GM21381 (cell line): ENCODE measurements at regions not wholly inside any gene's neighbourhood (a gene's known extent, or its start where the extent isn't known, plus 50 kb on each side); places are given as distances from the start of the nearest gene placed in this dataset.

Experiments
- ATAC-seq: cut with Tn5 transposase; IDR thresholded peaks from one replicate; pipeline ENCODE4 v1.9.1; 2021; ENCODE audit warnings: mild to moderate bottlenecking, moderate library complexity; ENCODE audit not compliant: unreplicated experiment

DNA sequence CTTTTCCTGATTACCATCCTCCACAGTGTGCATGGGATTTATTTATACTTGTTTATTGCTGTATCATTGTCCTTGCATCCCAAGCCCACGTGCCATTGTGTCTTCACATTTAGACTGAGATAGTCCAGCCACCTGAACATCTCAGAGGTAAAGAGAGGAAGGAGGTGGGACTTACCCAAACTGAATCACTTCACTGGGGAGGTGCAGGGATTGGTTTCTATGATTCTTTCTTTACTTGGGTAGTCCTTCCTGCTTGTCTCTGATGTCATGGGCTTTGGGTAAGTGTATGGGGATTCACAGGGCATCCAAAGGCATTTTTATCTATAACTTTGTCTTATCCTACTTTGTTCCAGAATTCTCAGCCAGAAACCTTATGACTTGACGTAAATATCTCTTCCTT lies 141.5 kb upstream of the UMPS start:
- no peak for ATAC-seq

DNA sequence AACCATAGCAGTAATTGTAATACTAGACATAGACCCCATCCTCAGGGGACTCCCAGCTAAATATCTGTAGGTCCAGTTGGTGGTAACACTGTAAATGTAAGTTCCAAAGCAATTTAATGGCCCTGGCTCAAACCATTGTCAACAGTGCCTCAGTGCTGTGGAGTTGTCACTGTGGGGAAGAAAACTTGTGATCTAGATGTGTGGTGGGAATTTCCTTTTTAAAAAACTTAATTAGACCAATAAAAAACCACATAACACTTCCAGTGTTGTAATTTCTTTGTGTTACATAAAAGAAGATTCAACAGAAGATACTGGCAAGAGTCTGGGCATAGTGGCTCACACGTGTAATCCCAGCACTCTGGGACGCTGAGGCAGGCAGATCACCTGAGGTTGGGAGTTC lies 138.6 kb upstream of the UMPS start:
- no peak for ATAC-seq

DNA sequence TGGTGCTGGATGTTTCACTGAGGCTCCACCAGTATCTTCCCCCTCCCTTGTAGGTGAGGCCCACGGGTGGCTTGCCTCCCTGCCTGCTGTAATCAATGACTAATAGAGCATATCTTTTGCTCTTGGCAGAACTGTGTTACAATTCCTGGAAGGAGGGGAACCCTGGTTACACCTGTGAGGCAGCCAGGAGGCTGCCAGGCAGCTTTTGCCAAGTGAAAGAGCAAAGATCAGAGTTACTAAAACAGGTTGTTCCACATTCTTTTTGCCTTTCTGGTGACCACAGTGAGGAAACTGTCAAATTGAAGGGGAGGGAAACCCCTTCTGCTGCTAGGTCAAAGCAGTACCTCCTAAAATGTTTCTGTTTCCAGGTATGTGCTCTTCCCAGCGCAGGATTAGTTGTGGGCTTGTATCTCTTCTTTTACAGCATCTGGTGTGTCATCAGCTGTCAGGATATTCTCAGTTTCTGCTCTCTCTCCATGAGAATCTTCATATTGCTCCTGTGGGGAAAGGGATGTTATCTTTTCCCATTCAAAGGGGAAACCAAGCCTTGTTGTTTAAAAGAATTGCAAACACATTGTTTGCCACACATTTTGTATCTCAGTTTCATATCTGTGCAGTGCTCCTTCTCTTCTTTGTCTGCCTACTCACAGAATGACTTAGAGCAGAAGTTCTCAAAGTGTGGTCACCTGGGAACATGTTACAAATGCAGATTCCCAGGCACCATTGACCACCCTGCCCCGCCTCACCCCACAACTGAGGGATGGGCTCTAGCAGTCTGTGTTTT lies 137.4 kb upstream of the UMPS start:
- peak; percentile 64 for ATAC-seq

DNA sequence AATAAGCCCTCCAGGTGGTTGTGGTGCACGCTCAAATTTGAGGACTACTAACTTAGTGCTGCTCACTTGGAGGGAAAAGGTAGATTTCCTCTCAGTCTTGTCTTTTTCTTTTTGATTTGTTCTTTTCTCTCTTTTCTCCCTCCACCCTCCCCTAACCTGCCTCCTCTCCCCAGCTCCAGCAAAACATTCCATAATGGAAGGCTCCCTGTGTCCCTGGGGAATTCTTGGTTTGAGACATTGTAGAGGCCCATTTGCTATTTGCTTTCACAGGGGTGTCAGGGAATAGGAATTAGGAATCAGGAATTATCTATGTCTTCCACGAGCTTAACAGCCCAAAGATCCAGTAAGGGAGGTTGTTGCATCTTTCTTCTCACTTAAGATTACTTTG lies 136.8 kb upstream of the UMPS start:
- no peak for ATAC-seq

DNA sequence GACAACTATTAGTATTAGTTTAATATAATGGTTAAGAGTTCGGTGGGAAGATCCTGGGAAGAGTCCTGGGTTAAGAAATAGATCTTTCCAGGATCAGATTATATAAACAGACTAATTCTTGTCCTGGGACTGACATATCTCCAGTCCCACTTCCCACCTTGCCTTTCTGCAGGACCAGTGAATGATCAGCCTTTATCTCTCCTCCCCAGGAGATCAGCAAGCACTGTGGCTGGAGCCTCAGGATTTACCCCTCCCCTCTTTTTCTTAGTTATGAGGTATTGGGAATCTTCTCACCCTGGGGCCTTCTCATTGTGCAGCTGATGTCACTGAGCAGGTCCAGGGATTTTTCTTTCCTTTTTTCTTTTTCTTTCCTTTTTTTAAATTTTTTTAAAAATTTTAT lies 135.7 kb upstream of the UMPS start:
- no peak for ATAC-seq

DNA sequence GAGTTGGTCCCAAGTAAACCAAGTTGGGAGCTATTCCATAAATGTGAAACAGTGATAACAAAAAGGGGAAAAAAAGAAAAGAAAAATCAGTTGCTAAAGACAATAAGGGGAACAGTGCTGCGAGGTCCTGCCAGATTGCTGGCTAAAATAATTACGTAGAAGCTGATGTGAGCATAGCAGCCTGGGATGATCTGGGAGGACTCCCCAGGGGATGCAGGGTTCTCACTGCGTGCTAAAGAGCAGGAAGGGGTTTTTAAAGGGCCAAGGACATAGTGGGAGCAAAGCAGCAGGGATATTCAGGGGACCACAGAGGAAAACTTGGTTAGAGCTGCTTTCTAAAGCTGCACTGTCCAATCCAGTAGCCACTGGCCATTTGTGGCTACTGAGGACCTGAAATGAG lies 133.0 kb upstream of the UMPS start:
- no peak for ATAC-seq

DNA sequence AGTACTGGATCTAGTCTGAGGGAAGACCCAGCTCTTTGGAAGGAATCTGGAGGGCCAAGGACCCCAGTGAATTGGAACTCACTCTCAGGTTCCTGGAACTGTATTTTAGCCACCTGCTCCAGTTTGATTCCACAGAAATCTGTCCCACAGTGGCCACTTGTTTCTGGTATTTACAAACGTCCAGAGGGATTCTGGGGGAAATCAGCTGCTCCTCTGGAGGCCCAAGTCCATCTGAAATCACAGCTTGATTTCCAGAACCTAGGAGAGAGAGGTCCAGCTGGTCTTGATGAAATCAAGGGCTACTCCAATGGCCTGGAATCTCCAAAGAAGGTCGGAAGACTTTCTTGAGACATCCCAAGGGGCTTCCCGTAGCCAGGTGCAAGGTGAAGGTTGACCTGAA lies 132.3 kb upstream of the UMPS start:
- no peak for ATAC-seq

DNA sequence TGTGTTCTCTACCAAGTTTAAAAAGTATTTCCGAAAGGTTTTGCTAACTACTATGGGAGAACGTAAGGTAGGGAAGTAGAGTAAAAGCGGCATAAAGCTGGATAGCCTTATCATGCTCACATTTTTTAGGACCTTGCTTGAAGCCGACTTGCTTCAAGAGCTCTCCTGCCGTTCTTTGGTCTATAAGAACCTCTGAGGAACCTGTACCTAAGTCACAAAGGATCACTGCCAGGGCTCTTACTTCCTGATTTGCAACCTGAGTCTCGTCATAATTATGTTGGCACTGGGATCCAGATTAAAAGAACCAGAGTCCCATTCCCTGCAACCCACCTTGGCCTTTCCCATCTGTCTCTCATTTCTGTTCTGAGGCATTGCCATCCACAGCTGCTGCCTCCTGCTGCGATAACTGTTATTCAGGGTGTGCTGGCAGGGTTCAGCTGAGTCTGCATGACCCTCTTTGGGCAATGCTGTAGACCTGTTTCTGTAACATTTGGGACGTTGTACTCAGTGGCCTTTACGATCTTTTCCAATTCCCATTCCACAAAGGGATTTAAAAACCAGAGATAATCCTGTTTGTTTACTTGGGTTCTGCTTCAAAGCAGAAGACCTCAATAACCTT lies 131.0 kb upstream of the UMPS start:
- ATAC-seq = no peak

DNA sequence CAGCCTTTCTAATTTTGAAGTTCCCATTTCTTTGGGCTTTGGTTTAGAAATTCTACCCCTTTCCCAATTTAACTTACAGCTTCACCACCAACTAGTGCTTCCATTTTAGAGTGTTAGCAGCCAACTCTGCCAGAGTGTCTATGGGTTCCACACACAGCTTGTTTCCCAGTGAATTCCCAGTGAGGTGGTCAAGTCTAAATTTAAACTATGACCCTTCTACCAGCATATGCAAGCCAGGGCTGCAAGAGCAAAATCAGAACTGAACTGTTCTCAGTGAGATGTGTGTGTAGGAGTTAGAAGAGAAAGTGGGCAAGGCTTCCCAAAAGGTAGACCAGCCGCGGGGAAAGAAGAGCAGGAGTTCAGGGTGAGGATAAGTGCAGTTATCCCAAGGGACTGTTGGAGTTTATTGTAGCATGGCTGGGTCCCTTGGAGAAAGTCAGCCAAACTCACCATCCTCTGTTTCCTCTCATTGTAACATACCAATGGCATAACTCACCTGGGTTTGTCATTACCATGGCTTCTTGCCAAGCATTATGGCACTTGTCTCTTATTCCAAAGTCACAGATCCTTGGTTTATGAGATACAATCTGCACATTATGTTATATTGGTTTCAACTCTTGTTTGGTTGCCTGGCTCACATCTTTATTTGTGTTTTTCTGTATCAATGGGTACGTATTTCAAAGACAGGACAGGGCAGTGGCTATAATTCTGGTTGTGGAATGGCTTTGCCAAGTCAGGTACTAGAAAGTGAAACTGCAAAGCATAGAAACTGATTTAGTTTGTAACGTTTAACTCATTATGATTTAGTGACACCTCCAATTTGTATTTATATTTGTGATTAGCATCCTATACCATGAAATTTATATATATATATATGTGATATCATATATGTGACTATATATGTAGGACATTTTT lies 130.2 kb upstream of the UMPS start:
- ATAC-seq = no peak

DNA sequence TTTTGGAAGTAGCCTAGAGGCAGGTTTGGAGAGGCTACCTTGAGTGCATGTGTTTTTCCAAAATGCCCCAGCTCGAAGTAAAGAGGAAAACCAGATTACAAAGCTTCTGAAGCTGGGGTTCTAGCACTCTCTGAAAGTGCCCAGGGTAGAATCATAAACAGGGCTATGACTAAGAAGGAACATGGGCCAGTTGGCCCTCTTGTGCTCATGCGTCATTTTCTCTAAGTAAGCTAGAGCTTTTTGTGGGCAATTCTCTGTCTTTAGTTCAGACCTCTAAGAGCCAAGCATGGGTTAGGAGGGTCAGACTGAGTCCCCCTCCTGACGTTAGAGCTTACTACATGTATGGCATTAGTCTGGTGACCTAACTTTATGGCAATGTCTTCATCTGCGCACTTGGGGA lies 129.5 kb upstream of the UMPS start:
- ATAC-seq = no peak

DNA sequence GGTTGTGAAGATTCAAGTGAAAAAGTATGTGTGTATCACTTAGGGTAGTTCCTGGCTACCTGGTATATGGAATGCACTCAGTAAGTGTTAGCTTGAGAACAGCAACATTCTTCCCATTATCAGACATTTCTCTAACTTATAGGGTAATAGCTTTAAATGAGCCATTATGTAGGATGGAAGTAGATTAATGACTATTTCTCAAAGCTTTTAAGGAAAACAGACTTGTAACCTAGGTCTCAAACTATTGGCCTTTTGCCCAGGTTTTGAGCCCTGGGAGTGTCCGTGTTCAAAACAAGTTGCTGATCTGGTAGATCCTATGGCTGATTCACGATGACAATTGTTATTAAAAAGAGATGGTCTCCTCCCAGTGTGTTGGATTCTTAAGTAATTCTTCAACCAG lies 129.1 kb upstream of the UMPS start:
- ATAC-seq = no peak

DNA sequence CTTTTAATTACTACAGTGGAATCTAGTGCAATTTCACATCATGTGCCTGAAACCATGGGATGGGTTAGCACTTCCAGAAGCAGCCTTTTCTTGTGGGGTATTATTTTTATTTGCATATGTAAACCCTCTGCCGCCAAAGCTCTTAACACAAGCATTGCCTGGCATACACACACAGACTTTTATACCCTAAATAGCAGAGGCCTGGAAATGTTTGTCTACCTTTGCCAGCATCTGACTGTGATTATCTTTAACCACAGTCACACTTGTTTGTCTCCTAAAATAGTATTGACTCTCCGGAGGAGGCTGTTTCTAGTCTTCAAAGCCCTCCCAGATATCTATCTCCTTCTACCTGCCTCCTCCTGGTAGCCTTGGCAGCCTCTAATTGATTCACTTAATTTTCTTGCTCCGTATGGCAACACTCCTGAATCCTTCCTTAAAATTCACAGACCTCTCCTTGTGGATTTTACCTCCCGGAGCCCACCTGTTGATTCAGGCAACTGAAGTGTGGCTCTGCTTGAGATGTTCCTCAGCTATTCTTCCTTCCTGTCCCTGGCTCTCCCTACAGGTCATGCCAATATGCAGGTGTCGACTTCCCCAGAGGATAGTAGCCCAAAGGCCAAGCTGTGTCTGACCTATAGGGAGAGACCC lies 127.1 kb upstream of the UMPS start:
- no peak for ATAC-seq

DNA sequence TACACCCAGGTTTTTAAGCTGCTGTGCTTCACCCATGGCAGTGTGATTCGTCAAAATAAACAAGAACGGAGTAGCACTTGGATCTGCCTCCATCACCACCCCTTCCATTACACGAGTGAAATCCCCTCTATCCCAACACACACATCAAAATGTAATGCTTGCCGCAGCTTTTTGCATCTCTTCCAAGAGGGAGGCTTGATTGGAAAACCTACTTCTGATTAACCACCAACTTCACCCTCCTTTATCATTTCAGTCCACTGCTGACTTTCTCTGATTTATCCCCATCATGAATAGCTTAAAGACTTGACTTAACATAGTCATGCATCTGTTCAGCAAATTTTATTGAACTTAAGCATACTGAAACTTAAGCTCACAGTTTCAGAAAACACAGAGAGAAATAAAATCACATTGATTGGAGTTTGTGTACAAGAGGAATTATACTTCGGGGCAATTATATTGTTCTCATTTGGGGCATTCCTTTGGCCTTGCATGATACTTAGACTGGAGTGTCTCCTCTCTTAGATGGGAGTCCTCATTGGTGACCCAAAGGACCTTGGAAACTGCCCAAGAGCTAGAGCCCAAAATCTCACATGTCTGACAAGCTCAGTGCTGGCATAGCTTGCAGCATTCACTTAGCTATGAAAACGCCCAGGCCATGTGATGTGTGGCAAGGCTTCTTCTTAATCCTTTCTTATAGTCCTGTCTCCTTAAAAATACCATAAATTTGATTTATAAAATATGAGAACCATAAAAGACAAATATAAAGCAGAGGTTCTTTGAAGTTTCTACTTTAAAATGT lies 124.3 kb upstream of the UMPS start:
- no peak for ATAC-seq

DNA sequence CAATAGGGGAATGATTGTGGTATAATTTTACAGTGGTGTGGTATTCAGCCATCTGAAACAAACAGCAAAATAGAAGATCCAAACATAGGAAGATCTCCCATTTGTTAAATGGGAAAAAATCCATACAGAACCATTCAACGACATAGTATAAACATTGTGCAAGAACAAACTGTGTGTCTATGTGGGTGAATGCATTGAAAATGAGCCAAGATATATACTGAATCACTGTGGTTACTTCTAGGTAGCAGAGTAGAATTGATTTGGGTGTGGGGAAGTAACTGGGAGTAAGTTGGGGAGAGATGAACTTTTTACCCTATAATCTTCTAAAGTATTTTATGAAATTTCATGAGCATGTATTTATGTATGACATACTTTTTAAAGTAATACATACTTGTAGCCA lies 123.1 kb upstream of the UMPS start:
- ATAC-seq = no peak

DNA sequence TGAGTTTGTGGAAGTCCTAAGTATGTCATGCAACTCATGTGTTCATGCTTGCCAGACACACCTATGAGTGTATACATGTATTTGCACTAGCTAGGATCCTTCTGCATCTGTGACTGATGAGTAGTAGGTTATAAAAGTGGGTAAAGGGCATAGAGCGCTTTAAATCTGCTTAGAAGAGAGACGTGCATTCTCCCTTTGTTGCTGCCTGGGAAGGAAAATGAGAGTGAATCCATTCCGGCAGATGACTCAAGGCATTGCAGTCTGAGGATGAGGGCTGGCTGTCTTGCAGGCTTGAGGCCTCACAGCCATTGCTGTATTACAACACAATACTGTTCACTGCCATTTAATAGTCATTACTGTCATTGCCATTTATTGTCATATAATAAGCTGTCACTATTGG lies 120.8 kb upstream of the UMPS start:
- no peak for ATAC-seq

DNA sequence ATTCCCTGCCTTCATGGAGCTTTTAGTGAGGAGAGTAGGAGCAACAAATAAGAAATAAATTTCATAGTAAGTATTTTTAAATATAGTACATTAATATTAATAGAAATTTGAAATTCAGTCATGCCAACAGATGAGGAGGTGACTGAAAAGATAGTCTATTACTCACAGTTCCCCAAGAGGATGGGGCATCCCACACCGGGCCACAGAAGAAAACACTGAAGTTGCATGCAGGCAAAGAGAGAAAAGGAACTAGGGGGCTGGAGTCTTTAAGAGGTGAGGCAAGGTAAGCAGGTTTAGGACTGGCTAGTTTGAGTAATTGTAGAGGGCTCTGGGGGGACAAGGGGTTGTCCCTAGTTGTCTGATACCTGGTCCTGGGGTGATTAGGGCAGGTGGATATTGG lies 120.1 kb upstream of the UMPS start:
- no peak for ATAC-seq

DNA sequence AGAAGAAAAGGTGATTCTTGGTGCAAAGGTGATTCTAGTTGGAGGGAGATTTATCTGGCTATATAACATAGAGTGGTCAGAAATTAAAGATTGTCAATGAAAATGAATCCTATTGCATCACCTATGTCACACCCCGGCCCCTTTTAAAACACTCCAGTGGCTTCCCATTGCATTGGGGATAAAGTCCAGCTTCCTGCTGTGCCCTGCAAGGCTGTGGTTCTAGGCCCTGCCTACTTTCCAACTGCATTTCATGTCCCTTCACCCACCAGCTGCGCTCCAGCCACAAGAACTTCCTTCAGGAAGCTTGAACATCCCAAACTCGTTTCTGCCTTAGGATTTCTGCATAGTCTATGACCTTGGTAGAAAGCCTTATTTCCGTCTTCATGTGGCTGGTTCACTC lies 118.7 kb upstream of the UMPS start:
- no peak for ATAC-seq

DNA sequence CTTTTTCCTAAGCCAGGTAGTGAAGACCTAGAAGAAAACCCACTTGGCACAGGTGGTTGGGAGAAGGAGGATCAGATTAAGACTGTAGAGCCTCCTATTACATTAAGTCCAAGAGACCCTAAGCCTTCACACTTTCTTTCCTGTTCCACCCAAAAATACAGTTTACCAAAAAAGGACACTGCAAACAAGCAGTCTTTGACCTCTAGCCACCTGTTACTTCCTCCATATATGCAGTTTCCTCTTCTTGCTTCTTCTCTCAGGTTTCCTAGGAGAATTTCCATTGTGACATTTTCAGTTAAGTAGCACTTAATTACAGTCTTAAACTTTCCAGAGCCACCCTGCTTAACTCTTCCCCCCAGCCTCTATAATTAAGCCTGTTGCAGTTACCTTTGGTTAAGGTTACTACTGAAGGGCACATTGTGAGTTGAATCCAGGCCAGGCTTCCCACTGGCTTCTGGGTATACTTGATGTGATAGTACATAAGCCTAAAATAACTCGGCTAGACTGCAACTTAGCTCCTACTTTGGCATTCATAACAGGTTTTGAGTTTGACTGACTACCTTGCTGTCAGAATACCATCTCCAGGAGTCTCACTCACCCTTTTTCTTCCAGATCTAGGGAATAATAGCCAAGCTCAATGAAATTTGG lies 114.2 kb upstream of the UMPS start:
- ATAC-seq = no peak

DNA sequence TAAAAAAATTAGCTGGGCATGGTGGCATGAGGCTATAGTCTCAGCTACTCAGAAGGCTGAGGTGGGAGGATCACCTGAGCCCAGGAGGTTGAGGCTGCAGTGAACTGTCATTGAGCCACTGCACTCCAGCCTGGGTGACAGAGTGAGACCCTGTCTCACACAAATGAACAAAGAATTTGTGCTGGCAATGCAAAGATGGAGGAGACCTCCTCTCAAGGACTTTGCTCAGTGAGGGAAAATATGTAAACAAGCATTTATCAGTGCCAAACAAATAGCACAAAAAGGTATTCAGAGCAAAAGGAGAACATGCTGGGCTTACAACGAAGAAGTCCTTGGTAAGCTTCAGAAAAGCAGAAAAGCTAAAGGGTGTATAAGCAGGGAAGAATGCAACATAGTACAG lies 113.1 kb upstream of the UMPS start:
- ATAC-seq = no peak
